Endothelial cell (in vitro differentiated cells): ENCODE measurements at regions not wholly inside any gene's neighbourhood (a gene's known extent, or its start where the extent isn't known, plus 50 kb on each side); places are given as distances from the start of the nearest gene placed in this dataset.
"Not testable (repeated sequence)": the region's sequence is repeated elsewhere in the genome, so short reads cannot be mapped to it uniquely, and the experiment has no call there.

Experiments used
- DNase-seq: peaks from one replicate; pipeline ENCODE4 v3.0.0; 2021; ENCODE audit warnings: low spot score
- H3K27ac Mint-ChIP-seq: one replicate; pipeline ENCODE4 v1.8.0; 2021; ENCODE audit warnings: mixed read lengths, inconsistent platforms; ENCODE audit not compliant: unreplicated experiment
- H3K27me3 Mint-ChIP-seq: one replicate; pipeline ENCODE4 v1.8.0; 2021; ENCODE audit warnings: mild to moderate bottlenecking, moderate library complexity, mixed read lengths, inconsistent platforms; ENCODE audit not compliant: unreplicated experiment
- H3K36me3 Mint-ChIP-seq: one replicate; pipeline ENCODE4 v1.8.0; 2021; ENCODE audit warnings: mild to moderate bottlenecking, low read depth, mixed read lengths, inconsistent platforms; ENCODE audit not compliant: unreplicated experiment
- H3K4me1 Mint-ChIP-seq: one replicate; pipeline ENCODE4 v1.8.0; 2021; ENCODE audit warnings: mild to moderate bottlenecking, mixed read lengths, inconsistent platforms; ENCODE audit not compliant: unreplicated experiment
- H3K4me3 Mint-ChIP-seq: one replicate; pipeline ENCODE4 v1.8.0; 2021; ENCODE audit warnings: mild to moderate bottlenecking, mixed read lengths, inconsistent platforms; ENCODE audit not compliant: unreplicated experiment
- H3K9me3 Mint-ChIP-seq: one replicate; pipeline ENCODE4 v1.8.0; 2021; ENCODE audit warnings: mixed read lengths, inconsistent platforms; ENCODE audit not compliant: unreplicated experiment
- CTCF ChIP-seq: fragments of 200-600 bp; sonication (generic); IDR thresholded peaks from one replicate; pipeline ENCODE4 v1.5.0; 2021; ENCODE audit warnings: antibody characterized with exemption; ENCODE audit not compliant: unreplicated experiment

GRCh38 chr7:79512261-79512660 lies 58.8 kb upstream of the MAGI2 start:
- Mint-ChIP-seq H3K27ac (no peak overlapping the region), H3K9me3 (no peaks in the 10 kb centered on the region), H3K36me3 (no peaks in the 10 kb centered on the region)

GRCh38 chr7:79511056-79511455 lies 57.6 kb upstream of the MAGI2 start:
- not testable (repeated sequence) for H3K27ac Mint-ChIP-seq, H3K9me3 Mint-ChIP-seq, H3K4me3 Mint-ChIP-seq, DNase-seq, H3K36me3 Mint-ChIP-seq, H3K27me3 Mint-ChIP-seq, H3K4me1 Mint-ChIP-seq

More at GRCh38 chr7:79512261-79512660, 58.8 kb upstream of the MAGI2 start:
- no peaks in the 10 kb centered on the region for H3K27me3 Mint-ChIP-seq
- TF ChIP-seq CTCF, result no peak
- DNase-seq, result no peak
- peaks cover 4% of the 10 kb centered on the region for H3K4me1 Mint-ChIP-seq
- H3K4me3 Mint-ChIP-seq, result no peak overlapping the region

GRCh38 chr7:79507131-79507530 lies 53.7 kb upstream of the MAGI2 start:
- H3K4me3 Mint-ChIP-seq, result no peak overlapping the region
- no peak overlapping the region for H3K27ac Mint-ChIP-seq
- no peak for DNase-seq
- H3K4me1 Mint-ChIP-seq, result peaks cover 8% of the 10 kb centered on the region
- H3K36me3 Mint-ChIP-seq, result no peaks in the 10 kb centered on the region
- TF ChIP-seq CTCF, result no peak
- no peaks in the 10 kb centered on the region for H3K27me3 Mint-ChIP-seq
- no peaks in the 10 kb centered on the region for H3K9me3 Mint-ChIP-seq

- H3K36me3 Mint-ChIP-seq, result no peaks in the 10 kb centered on the region
Measured at GRCh38 chr7:79506481-79506880, 53.0 kb upstream of the MAGI2 start.

GRCh38 chr7:79504607-79505389 lies 51.3 kb upstream of the MAGI2 start:
- Mint-ChIP-seq H3K36me3 (no peaks in the 10 kb centered on the region), H3K27ac (no peak overlapping the region), H3K27me3 (no peaks in the 10 kb centered on the region), H3K4me3 (no peak overlapping the region), H3K9me3 (no peaks in the 10 kb centered on the region), H3K4me1 (peaks cover 8% of the 10 kb centered on the region)
- TF ChIP-seq CTCF, result no peak
- DNase-seq, result no peak

More at GRCh38 chr7:79506481-79506880, 53.0 kb upstream of the MAGI2 start:
- Mint-ChIP-seq H3K9me3 (no peaks in the 10 kb centered on the region), H3K27ac (no peak overlapping the region), H3K27me3 (no peaks in the 10 kb centered on the region), H3K4me1 (peaks cover 8% of the 10 kb centered on the region), H3K4me3 (no peak overlapping the region)
- no peak for TF ChIP-seq CTCF
- DNase-seq, result no peak
